ENCODE measurements at regions not wholly inside any gene's neighbourhood (a gene's known extent, or its start where the extent isn't known, plus 50 kb on each side); places are given as distances from the start of the nearest gene placed in this dataset.

- H3K27me3 ChIP-seq (ENCODE audit: control insufficient read depth in 4 of 4, insufficient read depth in 4 of 4, low read length in 3 of 4), result no peaks in the 10 kb centered on the region
- peak overlapping the region in 1 of 3 donors; percentile 39 for H3K4me3 ChIP-seq (ENCODE audit: low read depth in 1 of 3, low read length in 3 of 3)
- H3K4me1 ChIP-seq (ENCODE audit: control insufficient read depth in 4 of 4, insufficient read depth in 4 of 4, low read length in 3 of 4), result peaks cover 0 to 6% (median 6%) of the 10 kb centered on the region in 4 donors
- H3K9me3 ChIP-seq (ENCODE audit: control insufficient read depth in 4 of 4, low read length in 3 of 4), result no peaks in the 10 kb centered on the region
- H3K36me3 ChIP-seq (ENCODE audit: control insufficient read depth in 4 of 4, insufficient read depth in 3 of 4, low read depth in 1 of 4, low read length in 3 of 4), result no peaks in the 10 kb centered on the region
- H3K27ac ChIP-seq (ENCODE audit: low read depth in 1 of 2, low read length in 2 of 2), result no peak overlapping the region
- no peak for DNase-seq (ENCODE audit: low spot score)
- H3K9ac ChIP-seq (ENCODE audit: low read depth in 1 of 2, low read length in 2 of 2), result peak overlapping the region in 1 of 2 donors; percentile 19
- 4% methylated on average over 5 of the region's 5 CpGs for WGBS
- TF ChIP-seq RXRA (IDR thresholded peaks at IDR 0.05) (no peak), RAD21 (IDR thresholded peaks at IDR 0.05) (peak; percentile 96 to 97), EGR1 (IDR thresholded peaks at IDR 0.05; ENCODE audit: low read depth in 2 of 2) (no peak), CTCF (IDR thresholded peaks at IDR 0.05; ENCODE audit: low read depth, low read length, missing input control) (peak; percentile 88), FOXA2 (IDR thresholded peaks at IDR 0.05) (no peak), HNF4A (conservative IDR thresholded peaks at IDR 0.05) (no peak), REST (IDR thresholded peaks at IDR 0.05) (no peak), FOXA1 (IDR thresholded peaks at IDR 0.05) (no peak), YY1 (IDR thresholded peaks at IDR 0.05) (no peak)
Observed at GRCh38 chr4:162497564-162498167, 333.9 kb upstream of the FSTL5 start.

- Histone ChIP-seq H3K27ac (ENCODE audit: low read depth in 1 of 2, low read length in 2 of 2) (no peak overlapping the region), H3K36me3 (ENCODE audit: control insufficient read depth in 4 of 4, insufficient read depth in 3 of 4, low read depth in 1 of 4, low read length in 3 of 4) (no peaks in the 10 kb centered on the region), H3K4me3 (ENCODE audit: low read depth in 1 of 3, low read length in 3 of 3) (no peak overlapping the region), H3K4me1 (ENCODE audit: control insufficient read depth in 4 of 4, insufficient read depth in 4 of 4, low read length in 3 of 4) (peaks cover 0 to 6% (median 6%) of the 10 kb centered on the region in 4 donors), H3K27me3 (ENCODE audit: control insufficient read depth in 4 of 4, insufficient read depth in 4 of 4, low read length in 3 of 4) (no peaks in the 10 kb centered on the region), H3K9ac (ENCODE audit: low read depth in 1 of 2, low read length in 2 of 2) (no peak overlapping the region), H3K9me3 (ENCODE audit: control insufficient read depth in 4 of 4, low read length in 3 of 4) (no peaks in the 10 kb centered on the region)
- 61% methylated on average over 2 of the region's 2 CpGs for WGBS
- no peak for DNase-seq (ENCODE audit: low spot score)
- TF ChIP-seq RXRA (IDR thresholded peaks at IDR 0.05) (no peak), ATF3 (IDR thresholded peaks at IDR 0.05) (no peak), FOXA2 (IDR thresholded peaks at IDR 0.05) (no peak), MAX (IDR thresholded peaks at IDR 0.05) (no peak), ZBTB33 (IDR thresholded peaks at IDR 0.05) (no peak), NR2F2 (IDR thresholded peaks at IDR 0.05) (no peak), TAF1 (conservative IDR thresholded peaks at IDR 0.05) (no peak), FOXA1 (IDR thresholded peaks at IDR 0.05) (no peak), HNF4G (IDR thresholded peaks at IDR 0.05) (no peak), JUND (IDR thresholded peaks at IDR 0.05) (no peak), SP1 (IDR thresholded peaks at IDR 0.05) (no peak), YY1 (IDR thresholded peaks at IDR 0.05) (no peak), CTCF (IDR thresholded peaks at IDR 0.05; ENCODE audit: low read depth, low read length, missing input control) (no peak), EGR1 (IDR thresholded peaks at IDR 0.05; ENCODE audit: low read depth in 2 of 2) (no peak), HNF4A (conservative IDR thresholded peaks at IDR 0.05) (no peak), GABPA (IDR thresholded peaks at IDR 0.05 in 1 of 2, conservative IDR thresholded peaks at IDR 0.05 in 1 of 2) (no peak), RAD21 (IDR thresholded peaks at IDR 0.05) (no peak)
Observed at GRCh38 chr4:162494935-162495334, 331.1 kb upstream of the FSTL5 start.

Data from liver (tissue), 8 donors.